Memory B cell (primary cell): ENCODE measurements at regions not wholly inside any gene's neighbourhood (a gene's known extent, or its start where the extent isn't known, plus 50 kb on each side); places are given as distances from the start of the nearest gene placed in this dataset.
"Not testable (repeated sequence)": the region's sequence is repeated elsewhere in the genome, so short reads cannot be mapped to it uniquely, and the experiment has no call there.

Source experiments
- ATAC-seq: fragments of 150-1000 bp; cut with Tn5 transposase; 2 replicates; pipeline ENCODE4 v1.10.0; 2021; ENCODE audit warnings: low read depth, mild to moderate bottlenecking, moderate library complexity
- DNase-seq, 2 donors: peaks; one replicate each; pipeline ENCODE4 v3.0.0; 2022; ENCODE audit warnings: low spot score in 2 of 2
- H3K27ac Mint-ChIP-seq: one replicate; pipeline ENCODE4 v1.8.0; 2022; ENCODE audit warnings: mild to moderate bottlenecking, moderate library complexity, mixed read lengths
- H3K27me3 Mint-ChIP-seq: one replicate; pipeline ENCODE4 v1.8.0; 2022; ENCODE audit warnings: mixed read lengths
- H3K36me3 Mint-ChIP-seq: one replicate; pipeline ENCODE4 v1.8.0; 2022; ENCODE audit warnings: mild to moderate bottlenecking, mixed read lengths
- H3K4me1 Mint-ChIP-seq: one replicate; pipeline ENCODE4 v1.8.0; 2022; ENCODE audit warnings: mixed read lengths
- H3K4me3 Mint-ChIP-seq: one replicate; pipeline ENCODE4 v1.8.0; 2022; ENCODE audit warnings: mild to moderate bottlenecking, moderate library complexity, mixed read lengths
- H3K9me3 Mint-ChIP-seq: one replicate; pipeline ENCODE4 v1.8.0; 2022; ENCODE audit warnings: mixed read lengths

DNA sequence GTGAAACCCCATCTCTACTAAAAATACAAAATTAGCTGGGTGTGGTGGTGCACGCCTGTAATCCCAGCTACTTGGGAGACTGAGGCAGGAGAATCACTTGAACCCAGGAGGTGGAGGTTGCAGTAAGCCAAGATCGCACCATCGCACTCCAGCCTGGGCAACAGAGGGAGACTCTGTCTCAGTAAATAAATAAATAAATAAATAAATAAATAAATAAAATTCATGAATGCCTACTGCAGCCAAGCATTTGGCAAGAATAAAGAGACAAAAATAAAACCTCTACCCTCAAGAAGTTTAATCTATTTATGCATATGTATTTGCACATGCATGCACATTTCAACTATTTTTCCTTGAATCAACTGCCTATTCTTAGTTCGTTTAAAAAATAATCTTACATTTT, 144.0 kb upstream of the KRAS start:
- H3K27ac Mint-ChIP-seq, H3K4me1 Mint-ChIP-seq, H3K4me3 Mint-ChIP-seq, H3K36me3 Mint-ChIP-seq, H3K9me3 Mint-ChIP-seq, H3K27me3 Mint-ChIP-seq, ATAC-seq, DNase-seq: not testable (repeated sequence)

DNA sequence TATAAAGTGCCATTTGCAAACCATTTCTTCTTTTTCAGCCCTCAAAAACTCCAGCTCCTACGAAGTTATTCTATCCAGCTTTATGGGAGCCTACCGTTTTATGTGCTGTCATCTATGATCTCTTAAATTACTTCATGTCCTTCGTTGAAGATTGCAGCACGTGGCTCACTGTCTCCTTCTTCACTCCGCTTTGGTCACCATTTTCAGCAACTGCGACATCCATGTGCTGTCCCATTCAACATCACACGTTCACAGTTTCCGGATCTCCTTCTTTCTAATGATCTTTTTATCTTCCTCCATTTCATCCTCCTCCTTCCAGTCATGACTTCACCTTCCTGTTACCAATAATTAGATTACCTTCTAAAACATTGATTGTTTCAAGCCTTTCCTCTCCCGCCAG, 143.3 kb upstream of the KRAS start:
- H3K4me3 Mint-ChIP-seq, result no peak overlapping the region
- ATAC-seq (no peak), DNase-seq (no peak)
- H3K36me3 Mint-ChIP-seq, result no peaks in the 10 kb centered on the region
- H3K27ac Mint-ChIP-seq, result no peak overlapping the region
- H3K9me3 Mint-ChIP-seq, result no peaks in the 10 kb centered on the region
- peaks cover 4% of the 10 kb centered on the region for H3K4me1 Mint-ChIP-seq
- no peaks in the 10 kb centered on the region for H3K27me3 Mint-ChIP-seq

DNA sequence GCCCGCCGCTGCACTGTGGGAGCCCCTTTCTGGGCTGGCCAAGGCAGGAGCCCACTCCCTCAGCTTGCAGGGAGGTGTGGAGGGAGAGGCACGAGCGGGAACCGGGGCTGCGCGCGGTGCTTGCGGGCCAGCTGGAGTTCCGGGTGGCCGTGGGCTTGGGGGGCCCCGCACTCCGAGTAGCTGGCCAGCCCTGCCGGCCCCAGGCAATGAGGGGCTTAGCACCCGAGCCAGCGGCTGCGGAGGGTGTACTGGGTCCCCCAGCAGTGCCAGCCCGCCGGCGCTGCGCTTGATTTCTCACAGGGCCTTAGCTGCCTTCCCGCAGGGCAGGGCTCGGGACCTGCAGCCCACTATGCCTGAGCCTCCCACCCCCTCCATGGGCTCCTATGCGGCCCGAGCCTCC, 140.6 kb upstream of the KRAS start:
- not testable (repeated sequence) for H3K9me3 Mint-ChIP-seq, ATAC-seq, H3K4me1 Mint-ChIP-seq, H3K27me3 Mint-ChIP-seq, H3K36me3 Mint-ChIP-seq, H3K4me3 Mint-ChIP-seq, DNase-seq, H3K27ac Mint-ChIP-seq

DNA sequence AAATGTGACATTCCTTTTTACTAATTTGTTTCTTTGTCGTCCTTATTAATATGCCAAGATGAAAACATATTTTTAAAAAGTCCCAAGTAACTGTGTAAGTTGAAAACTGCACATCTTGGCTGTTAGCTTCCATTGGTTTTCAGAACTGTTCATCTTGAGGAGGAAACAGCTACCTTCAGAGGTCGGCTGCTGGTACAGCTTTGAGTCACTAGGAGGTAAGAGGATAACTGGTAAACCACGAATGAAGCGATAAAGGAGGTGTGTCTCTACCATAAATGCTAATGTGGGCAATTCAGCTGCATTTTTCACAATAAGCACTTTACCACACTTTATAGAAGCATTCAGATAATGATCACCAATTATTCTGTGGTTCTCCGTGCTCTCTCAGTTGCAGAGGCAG, 137.5 kb upstream of the KRAS start:
- H3K36me3 Mint-ChIP-seq, result no peaks in the 10 kb centered on the region
- H3K27me3 Mint-ChIP-seq, result no peaks in the 10 kb centered on the region
- DNase-seq (no peak), ATAC-seq (no peak)
- H3K27ac Mint-ChIP-seq, result peak overlapping the region; percentile 100
- no peaks in the 10 kb centered on the region for H3K9me3 Mint-ChIP-seq
- no peak overlapping the region for H3K4me3 Mint-ChIP-seq
- H3K4me1 Mint-ChIP-seq, result peaks cover 9% of the 10 kb centered on the region

DNA sequence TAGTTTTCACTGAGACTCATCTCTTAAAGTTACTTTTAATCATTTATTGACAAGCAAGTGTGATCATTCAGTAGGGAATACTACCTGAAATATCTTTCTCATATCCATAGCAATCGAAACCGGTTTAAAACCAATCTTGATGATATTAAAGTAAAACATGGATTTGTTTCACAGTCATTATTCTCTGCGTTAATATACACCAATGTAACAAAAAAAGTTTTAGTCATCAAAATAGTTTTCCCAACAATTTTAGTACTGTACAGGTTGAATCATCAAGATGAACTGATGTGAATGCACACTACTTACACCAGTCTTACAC, 137.0 kb upstream of the KRAS start:
- Mint-ChIP-seq H3K9me3 (no peaks in the 10 kb centered on the region), H3K27ac (peak overlapping the region; percentile 100), H3K4me3 (no peak overlapping the region), H3K27me3 (no peaks in the 10 kb centered on the region), H3K36me3 (no peaks in the 10 kb centered on the region), H3K4me1 (peaks cover 13% of the 10 kb centered on the region)
- no peak for DNase-seq
- ATAC-seq, result no peak

DNA sequence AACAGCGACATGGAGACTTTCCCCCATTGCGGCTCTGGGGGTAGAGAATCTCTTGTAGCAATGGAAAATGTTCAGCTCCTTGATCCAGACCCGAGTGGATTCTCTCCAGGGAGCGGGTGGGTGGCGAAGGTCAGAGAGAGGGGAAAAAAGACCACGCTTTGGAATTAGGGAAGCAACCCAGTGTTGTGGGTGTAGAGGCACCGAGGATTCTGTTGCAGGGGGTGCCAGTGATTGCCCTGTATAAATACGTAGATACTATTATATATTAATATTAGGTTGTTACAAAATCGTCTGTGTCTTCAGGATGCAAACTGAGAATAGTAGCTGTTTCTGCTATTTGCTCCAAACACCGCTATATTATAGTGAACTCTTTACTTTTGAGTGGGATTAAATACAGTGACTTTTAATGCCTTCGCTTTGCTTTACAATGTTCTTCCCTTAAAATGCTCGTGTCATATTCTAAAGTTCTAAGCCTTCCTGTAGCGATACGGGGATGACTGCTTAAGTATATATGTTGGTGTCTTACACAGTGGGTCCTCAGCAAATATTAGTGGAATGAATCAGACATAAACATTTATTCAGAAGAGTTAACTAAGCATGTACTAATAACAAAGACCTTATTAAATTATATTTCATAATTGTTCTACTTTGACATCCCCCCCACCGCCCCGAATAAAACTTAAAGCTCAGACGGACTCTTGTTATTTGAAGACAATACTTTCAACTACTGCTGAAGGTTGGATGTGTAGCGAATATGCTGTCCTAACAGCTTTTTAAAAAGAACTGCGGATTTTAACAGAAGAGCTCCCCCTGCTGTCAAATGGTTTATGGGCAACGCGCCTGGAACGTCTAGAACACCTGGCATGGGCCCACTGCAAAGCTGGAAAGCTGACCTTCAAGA, 136.4 kb upstream of the KRAS start:
- peak; percentile 10 for ATAC-seq
- Mint-ChIP-seq H3K36me3 (no peaks in the 10 kb centered on the region), H3K27me3 (no peaks in the 10 kb centered on the region), H3K9me3 (no peaks in the 10 kb centered on the region), H3K27ac (peak overlapping the region; percentile 100), H3K4me1 (peaks cover 20% of the 10 kb centered on the region), H3K4me3 (peak overlapping the region; percentile 97)
- DNase-seq, result peak; percentile 78 to 84

DNA sequence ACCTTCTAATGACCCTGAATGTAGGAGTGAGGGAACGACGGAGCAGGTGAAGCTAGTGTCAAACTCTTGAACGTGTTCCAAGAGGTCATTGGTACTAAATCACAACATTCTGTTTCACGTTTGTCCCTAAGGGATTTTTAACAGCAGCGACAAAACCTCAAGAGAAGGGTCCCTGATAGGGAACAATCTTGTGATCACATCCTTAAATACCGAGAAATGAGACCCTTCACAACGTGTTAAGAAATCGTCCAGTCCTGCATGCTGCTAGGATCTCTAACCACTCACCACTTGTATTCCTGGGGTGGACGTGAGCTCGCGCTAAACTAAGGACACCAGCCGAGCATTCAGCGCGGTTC, 134.1 kb upstream of the KRAS start:
- Mint-ChIP-seq H3K36me3 (no peaks in the 10 kb centered on the region), H3K27ac (peak overlapping the region; percentile 100), H3K4me3 (peak overlapping the region; percentile 97), H3K4me1 (peaks cover 21% of the 10 kb centered on the region), H3K27me3 (no peaks in the 10 kb centered on the region), H3K9me3 (no peaks in the 10 kb centered on the region)
- no peak for DNase-seq
- ATAC-seq, result no peak

DNA sequence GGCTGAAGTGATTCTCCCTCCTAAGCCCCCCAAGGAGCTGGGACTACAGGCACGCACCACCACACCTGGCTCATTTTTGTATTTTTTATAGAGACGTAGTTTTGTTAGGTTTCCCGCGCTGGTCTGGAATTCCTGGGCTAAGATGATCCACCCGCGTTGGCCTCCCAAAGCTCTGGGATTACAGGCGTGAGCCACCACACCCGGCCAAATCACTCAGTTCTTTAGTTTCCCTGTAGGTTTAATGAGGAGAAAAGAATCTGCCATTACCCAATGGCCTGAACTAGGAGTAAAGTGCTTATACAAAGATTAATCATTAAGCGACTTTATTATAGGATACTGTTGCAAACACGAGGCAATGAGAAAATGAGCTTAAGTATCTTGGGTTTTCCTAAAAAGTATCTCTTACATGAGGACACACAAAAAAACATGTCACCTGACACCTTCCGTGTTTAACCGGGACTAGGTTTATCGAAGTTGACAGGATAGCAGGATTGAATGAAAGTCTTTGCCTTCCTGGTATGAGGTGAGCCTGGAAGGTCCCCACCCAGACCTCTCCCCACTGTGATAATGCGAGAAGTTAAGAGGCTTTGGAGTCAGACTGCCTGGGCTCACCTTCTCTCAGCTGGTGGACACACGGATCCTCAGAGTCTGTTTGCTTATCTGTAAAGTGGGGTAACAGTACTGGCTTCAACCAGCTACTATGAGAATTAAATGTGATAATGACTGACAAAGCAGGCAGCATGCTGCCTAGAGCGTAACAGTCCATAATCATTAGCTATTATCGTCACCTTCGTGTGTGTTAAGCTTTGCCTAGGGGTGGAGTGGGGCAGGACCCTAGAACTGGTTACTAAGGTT, 133.5 kb upstream of the KRAS start:
- ATAC-seq (no peak), DNase-seq (peak in 1 of 2 donors; percentile 18)
- no peaks in the 10 kb centered on the region for H3K27me3 Mint-ChIP-seq
- H3K4me1 Mint-ChIP-seq, result peaks cover 21% of the 10 kb centered on the region
- peak overlapping the region; percentile 97 for H3K4me3 Mint-ChIP-seq
- H3K27ac Mint-ChIP-seq, result peak overlapping the region; percentile 100
- no peaks in the 10 kb centered on the region for H3K36me3 Mint-ChIP-seq
- H3K9me3 Mint-ChIP-seq, result no peaks in the 10 kb centered on the region

DNA sequence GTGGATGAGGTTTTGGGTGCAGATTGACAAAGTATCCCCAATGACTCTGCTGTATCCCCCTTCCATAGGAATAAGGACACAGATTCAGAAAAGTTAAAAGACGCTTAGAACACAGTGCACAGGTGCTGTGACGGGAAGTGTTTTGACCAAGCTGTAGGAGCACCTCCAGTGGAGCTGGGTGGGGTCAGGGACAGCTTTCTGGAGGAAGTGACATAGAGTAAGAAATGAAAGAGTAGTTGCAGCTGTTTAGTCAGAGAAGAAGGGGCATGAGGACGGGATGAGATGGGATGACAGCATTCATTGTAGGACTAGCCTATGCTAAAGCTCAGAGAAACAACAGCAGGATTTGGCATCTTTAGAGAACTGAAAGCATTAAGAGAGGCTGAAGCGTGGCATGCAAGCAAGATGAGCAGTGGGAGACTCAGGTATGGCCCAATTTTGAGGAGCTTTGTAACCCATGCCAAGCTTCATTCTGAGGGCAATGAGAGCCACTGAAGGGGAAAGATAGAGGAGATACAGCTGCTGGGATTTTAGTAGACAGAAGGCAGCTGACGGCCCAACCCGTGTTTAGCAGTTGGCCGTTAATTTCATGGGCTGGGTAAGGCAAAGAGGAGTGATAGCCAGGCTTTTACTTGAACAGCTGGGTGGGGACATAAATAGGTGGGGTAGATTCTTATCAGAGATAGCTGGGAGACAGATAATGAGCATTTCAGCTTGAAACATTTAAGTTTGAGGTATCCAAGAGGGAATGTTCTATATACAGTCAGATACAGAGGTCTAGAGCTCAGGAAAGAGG, 131.8 kb upstream of the KRAS start:
- H3K36me3 Mint-ChIP-seq, result no peaks in the 10 kb centered on the region
- no peaks in the 10 kb centered on the region for H3K27me3 Mint-ChIP-seq
- H3K4me1 Mint-ChIP-seq, result peaks cover 23% of the 10 kb centered on the region
- H3K27ac Mint-ChIP-seq, result peak overlapping the region; percentile 100
- peak overlapping the region; percentile 9 for H3K4me3 Mint-ChIP-seq
- DNase-seq, result no peak
- H3K9me3 Mint-ChIP-seq, result no peaks in the 10 kb centered on the region
- ATAC-seq, result no peak

DNA sequence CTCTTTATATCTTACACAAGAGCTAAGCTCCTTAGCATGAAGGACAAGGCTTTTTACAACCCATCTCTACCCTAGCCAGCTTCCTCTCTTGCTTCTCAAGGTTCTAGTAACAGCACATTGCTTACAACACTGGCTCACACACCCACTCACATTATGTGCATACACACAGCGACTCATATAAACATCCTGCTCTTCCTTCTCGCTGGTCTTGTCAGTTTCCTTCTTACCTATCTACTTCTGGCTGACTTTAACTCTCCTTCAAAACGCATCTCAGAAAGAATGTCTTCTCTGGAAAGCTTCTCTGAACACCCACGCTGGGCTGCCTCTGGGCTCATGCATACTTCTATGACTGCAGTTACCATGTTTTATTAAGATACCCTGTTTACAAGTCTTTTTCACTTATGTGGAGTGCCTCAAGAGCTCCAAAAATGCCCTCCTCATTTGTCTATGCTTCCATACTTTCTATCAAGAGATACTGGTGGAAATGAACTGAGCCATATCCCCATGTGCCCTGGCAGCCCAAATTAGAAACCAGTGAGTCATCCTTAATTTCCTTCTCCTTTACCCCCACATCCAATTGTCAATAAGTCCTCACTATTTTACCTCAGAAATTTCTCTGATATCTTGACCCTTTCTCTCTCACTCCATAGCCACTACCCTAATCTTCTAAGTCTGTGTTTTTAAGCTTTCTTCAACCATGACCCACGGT, 126.9 kb upstream of the KRAS start:
- no peak for ATAC-seq
- no peak overlapping the region for H3K4me3 Mint-ChIP-seq
- DNase-seq, result no peak
- peaks cover 10% of the 10 kb centered on the region for H3K4me1 Mint-ChIP-seq
- no peaks in the 10 kb centered on the region for H3K36me3 Mint-ChIP-seq
- no peaks in the 10 kb centered on the region for H3K27me3 Mint-ChIP-seq
- no peaks in the 10 kb centered on the region for H3K9me3 Mint-ChIP-seq
- peak overlapping the region; percentile 1 for H3K27ac Mint-ChIP-seq

DNA sequence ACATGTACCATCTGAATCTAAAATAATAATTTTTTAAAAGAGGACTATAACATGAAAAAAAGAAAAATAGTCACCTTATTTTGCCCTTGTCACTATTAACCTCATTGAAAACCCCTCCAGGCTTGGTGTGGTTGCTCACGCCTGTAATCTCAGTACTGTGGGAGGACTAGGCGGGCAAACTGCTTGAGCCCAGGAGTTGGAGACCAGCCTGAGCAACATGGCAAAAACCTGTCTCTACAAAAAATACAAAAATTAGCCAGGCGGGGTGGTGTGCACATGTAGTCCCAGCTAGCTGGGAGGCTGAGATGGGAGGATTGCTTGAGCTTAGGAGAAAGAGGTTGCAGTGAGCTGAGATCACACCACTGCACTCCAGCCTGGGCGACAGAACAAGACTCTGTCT, 126.3 kb upstream of the KRAS start:
- H3K4me1 Mint-ChIP-seq, result peaks cover 3% of the 10 kb centered on the region
- DNase-seq (no peak), ATAC-seq (no peak)
- H3K4me3 Mint-ChIP-seq, result no peak overlapping the region
- H3K36me3 Mint-ChIP-seq, result no peaks in the 10 kb centered on the region
- H3K9me3 Mint-ChIP-seq, result no peaks in the 10 kb centered on the region
- H3K27me3 Mint-ChIP-seq, result no peaks in the 10 kb centered on the region
- H3K27ac Mint-ChIP-seq, result no peak overlapping the region

DNA sequence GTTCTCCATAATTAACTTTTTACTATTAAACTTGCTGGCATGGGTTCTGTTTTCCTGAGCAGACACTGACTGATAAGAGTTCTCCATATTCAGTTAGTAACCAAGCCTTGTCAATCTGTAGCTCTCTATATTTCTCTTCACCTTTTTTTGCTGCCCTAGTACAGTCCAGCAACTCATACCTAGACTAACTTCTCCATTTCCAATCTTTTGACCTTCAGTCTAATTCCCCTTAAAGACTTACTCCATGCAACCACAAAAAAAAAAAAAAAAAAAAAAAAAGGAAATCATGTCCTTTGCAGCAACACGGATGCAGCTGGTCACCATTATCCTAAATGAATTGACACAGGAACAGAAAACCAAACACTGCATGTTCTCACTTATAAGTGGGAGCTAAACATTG, 125.7 kb upstream of the KRAS start:
- Mint-ChIP-seq H3K36me3 (no peaks in the 10 kb centered on the region), H3K27ac (no peak overlapping the region), H3K27me3 (no peaks in the 10 kb centered on the region), H3K4me1 (peaks cover 3% of the 10 kb centered on the region), H3K9me3 (no peaks in the 10 kb centered on the region), H3K4me3 (no peak overlapping the region)
- ATAC-seq, result no peak
- no peak for DNase-seq

DNA sequence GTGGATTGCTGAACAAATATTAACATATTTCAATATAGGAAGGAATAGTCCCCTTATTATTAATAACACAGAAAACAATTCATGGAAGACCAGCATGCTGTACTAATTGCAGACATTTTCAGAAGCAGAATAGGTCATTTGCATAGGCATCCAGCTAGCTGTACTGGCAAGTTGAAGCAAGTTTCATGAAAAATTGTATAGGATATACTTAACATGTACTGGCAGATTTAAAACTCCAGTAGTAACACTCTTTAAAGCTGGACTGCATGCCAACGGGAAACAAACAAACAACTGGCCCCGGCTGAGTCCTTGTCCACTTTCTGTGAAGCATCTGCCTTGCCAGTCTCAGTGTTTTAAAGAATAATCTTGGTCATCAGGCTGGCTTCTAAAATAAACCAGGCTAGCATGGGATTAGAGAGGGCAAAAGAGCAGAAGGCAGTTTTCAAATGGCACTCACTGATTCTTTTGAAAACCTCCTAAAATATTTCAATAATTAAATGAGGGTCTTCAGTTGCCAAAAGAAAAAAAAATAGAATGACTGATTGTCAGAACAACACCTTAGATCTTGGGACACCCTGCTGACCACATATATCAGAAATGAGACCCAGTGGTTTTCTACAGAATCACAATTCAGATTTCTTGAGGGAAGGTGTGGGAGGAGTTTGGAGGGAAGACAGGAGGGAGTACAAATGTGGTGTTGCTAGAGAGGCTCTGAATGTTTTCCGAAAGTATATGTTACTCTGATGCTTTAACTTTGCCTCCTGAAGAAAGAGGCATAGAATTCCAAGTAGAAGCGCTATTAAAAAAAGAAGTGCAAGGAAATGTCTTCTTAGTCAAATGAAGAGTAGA, 122.5 kb upstream of the KRAS start:
- Mint-ChIP-seq H3K9me3 (no peaks in the 10 kb centered on the region), H3K4me1 (peaks cover 3% of the 10 kb centered on the region), H3K27me3 (no peaks in the 10 kb centered on the region), H3K36me3 (no peaks in the 10 kb centered on the region), H3K4me3 (no peak overlapping the region), H3K27ac (no peak overlapping the region)
- ATAC-seq, result no peak
- DNase-seq, result no peak
